GM20000 (cell line): ENCODE measurements at regions not wholly inside any gene's neighbourhood (a gene's known extent, or its start where the extent isn't known, plus 50 kb on each side); places are given as distances from the start of the nearest gene placed in this dataset.

ENCODE experiments used
- DNase-seq: peaks from one replicate; pipeline ENCODE4 v3.0.0; 2012; ENCODE audit warnings: low spot score
- TF ChIP-seq, protein P1 (sequence below): IDR thresholded peaks from 2 replicates; pipeline ENCODE4 v1.5.1; 2012; ENCODE audit warnings: mild to moderate bottlenecking, control low read depth; ENCODE audit errors: extremely low read depth, missing control alignments

DNA sequence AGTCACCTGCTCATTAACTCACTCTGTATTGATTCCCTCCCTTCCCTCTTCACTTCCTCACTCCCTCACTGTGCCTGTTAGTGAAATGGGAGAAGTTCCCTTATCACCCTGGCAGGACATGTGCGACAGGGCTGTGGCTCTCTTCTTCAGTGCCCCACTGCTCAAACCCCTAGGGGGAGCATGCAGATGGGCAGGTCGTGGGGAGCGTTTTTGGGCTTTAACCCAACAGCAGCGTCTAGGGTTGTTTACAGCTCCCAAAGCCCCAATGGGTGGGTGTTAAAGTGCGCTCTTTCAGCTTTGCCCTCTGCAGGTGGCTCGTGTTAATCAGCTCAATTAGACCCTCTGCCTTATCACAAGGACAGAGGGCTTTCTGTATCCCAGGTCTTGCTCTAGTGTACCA is 447.8 kb upstream of the PROK2 start:
- TF ChIP-seq, protein P1, sequence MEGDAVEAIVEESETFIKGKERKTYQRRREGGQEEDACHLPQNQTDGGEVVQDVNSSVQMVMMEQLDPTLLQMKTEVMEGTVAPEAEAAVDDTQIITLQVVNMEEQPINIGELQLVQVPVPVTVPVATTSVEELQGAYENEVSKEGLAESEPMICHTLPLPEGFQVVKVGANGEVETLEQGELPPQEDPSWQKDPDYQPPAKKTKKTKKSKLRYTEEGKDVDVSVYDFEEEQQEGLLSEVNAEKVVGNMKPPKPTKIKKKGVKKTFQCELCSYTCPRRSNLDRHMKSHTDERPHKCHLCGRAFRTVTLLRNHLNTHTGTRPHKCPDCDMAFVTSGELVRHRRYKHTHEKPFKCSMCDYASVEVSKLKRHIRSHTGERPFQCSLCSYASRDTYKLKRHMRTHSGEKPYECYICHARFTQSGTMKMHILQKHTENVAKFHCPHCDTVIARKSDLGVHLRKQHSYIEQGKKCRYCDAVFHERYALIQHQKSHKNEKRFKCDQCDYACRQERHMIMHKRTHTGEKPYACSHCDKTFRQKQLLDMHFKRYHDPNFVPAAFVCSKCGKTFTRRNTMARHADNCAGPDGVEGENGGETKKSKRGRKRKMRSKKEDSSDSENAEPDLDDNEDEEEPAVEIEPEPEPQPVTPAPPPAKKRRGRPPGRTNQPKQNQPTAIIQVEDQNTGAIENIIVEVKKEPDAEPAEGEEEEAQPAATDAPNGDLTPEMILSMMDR = no peak
- DNase-seq = no peak

DNA sequence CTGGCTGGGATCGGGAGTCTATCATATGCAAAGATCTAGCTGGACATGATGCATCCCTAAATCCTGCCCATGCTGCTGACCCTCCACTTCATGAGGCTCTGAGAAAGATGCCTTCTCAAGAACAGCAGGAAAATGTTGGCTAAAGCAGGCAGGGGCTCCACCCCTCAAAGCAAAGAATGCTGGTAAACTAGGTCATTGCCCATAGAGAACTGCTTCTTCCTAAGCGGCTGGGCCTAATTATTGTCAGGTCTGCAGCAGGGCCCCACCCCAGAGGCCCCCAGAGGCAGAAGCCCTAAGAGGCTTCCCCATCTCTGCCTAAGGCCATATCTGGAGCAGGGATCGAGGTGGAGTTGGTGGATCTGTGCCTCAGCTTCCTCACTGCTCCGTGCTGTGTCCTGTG is 447.4 kb upstream of the PROK2 start:
- no peak for DNase-seq
- TF ChIP-seq, protein P1 = no peak

DNA sequence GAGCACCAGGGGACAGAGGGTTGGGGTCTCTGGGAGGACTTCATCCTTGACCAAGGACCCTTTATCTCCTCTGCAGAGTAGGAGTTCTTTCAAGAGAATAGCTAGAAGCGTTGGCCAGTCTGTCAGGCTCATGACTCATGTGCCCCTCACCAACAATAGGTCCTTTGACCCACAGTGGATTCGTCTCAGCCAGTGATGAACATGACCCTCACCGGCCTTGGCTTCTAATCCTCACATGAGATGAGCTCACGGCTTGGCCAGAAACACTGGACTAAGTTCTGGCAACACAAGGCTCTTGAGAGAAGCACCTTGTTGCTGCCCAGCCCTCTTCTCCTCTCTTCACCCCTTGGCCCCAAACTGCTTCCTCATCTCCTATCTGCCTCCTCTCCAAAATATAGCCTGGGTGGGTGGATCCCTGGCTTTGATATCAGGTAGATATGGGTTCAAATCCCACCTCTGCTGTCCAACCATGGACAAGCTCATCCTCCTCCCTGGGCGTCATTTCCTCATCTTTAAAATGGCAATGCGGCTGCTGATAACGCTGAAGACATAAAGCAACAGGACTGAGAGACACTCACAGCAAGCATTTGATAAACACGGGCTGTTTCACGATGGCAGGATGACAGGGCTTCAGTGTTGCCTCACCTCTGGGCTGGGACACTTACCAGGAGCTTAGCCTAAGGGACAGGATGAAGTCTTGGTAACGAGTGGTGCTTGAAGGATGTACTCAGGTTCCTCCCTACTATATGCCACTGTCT is 446.7 kb upstream of the PROK2 start:
- no peak for DNase-seq
- TF ChIP-seq, protein P1 = no peak

DNA sequence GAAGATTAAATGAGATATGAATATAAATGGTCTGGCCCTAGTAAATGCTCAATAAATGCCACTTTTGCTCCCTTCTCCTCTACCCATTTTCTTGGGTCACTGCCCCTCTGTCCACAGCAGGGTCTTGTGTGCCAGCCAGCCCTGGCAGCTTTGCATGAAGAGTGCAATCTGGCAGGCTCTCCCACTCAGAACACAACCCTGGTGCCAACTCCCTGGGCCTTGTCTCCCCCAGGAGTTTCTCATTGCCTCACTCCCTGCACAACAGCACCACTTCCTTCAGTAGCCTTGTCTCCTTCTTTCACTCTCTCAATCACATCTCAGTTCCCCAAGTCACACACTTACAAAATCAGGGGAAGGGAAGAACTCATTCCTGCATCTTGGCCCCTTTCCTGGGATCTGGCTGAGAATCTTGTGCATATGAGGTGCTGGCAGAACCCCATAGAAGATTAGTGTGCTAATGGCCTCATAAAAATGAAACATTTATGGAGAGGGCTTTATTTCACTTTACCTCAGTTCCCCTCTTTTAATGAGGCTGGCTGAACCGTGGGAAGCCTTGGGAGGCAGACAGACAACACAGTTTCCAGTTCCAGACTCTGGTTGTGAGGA is 445.9 kb upstream of the PROK2 start:
- TF ChIP-seq, protein P1 = no peak
- DNase-seq = no peak

DNA sequence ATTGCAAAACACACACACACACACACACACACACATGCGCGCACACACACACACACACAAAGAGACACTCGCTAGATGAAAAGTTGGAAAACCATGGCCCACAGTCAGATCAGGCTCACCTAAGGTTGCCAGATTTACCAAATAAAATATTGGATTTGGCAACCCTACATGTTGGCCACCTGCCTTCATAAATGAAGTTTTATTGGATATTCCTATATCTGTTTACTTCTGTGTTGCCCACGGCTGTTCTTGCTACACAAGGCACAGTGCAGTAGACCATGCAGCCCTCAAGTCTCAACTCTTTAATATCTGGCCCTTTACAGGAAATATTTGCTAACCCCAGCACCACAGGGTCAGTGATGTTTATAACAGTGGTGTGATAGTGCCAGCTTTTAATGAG is 445.0 kb upstream of the PROK2 start:
- no peak for DNase-seq
- TF ChIP-seq, protein P1 = no peak

DNA sequence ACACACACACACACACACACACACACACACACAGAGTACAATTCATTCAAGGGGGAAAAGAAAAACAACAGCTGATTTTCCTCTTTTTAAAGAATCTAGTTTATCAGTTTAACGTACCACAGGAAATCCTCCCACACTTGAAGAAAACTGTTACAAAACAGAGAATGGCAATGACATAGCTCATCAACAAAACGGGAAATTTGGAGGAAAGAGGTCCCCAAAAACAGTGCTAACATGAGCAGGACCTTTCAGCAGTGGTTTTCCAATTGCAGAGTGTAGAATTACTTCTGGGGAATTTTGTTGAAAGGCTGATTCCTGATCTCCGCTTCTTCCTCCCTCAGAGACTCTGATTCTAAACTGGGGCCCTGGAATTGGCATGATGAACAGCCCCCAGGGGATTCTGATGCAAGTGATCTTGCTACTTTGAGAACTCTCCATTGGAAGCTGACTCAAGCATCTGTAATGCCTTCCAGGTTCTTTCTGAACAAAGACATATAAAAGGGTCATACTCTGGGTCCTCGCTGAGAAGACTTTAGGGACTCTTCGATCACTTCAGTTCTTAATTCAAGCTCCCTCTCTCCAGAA is 442.6 kb upstream of the PROK2 start:
- DNase-seq = no peak
- TF ChIP-seq, protein P1 = no peak

DNA sequence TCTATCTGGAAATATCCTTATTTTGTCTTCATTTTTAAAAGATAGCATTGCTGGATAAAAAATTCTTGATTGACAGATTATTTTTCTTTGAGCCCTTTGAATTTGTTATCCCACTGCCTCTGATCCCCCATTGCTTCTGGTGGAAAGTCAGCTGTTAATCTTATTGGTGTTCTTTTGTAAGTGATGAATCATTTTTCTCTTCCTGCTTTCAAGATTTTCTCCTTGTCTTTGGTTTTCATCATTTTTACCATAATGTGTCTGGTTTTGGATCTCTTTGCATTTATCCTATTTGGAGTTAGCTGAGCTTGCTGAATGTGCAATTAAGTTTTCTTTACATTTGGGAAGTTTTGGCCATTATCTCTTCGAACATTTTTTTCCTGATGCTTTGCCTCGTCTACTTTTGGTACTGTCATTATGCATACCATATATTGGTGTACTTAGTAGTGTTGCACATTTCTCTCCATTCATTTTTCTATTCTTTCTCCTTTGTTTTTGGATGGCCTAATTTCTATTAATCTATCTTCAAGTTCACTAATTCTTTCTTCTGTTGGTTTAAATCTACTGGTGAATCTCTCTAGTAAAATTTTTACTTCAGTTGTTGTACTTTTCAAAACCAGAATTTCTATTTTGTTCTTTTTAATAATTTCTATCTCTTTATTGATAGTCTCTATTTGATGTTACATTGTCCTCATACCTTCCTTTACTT is 440.0 kb upstream of the PROK2 start:
- no peak for DNase-seq
- TF ChIP-seq, protein P1 = no peak
